Activated naive CD4-positive, alpha-beta T cell treated with anti-CD3 and anti-CD28 coated beads, Interleukin-2, amount 50 U/mL, for 24 hours (primary cell): ENCODE measurements at regions not wholly inside any gene's neighbourhood (a gene's known extent, or its start where the extent isn't known, plus 50 kb on each side); places are given as distances from the start of the nearest gene placed in this dataset.

Source experiments
- H3K27ac Mint-ChIP-seq: one replicate; pipeline ENCODE4 v1.8.0; 2021; ENCODE audit warnings: mild to moderate bottlenecking, mixed read lengths
- H3K27me3 Mint-ChIP-seq: one replicate; pipeline ENCODE4 v1.8.0; 2021; ENCODE audit warnings: mixed read lengths
- H3K36me3 Mint-ChIP-seq: one replicate; pipeline ENCODE4 v1.8.0; 2021; ENCODE audit warnings: mixed read lengths
- H3K4me1 Mint-ChIP-seq: one replicate; pipeline ENCODE4 v1.8.0; 2021; ENCODE audit warnings: mixed read lengths
- H3K4me3 Mint-ChIP-seq: one replicate; pipeline ENCODE4 v1.8.0; 2021; ENCODE audit warnings: mild to moderate bottlenecking, mixed read lengths
- H3K9me3 Mint-ChIP-seq: one replicate; pipeline ENCODE4 v1.8.0; 2021; ENCODE audit warnings: mixed read lengths

DNA sequence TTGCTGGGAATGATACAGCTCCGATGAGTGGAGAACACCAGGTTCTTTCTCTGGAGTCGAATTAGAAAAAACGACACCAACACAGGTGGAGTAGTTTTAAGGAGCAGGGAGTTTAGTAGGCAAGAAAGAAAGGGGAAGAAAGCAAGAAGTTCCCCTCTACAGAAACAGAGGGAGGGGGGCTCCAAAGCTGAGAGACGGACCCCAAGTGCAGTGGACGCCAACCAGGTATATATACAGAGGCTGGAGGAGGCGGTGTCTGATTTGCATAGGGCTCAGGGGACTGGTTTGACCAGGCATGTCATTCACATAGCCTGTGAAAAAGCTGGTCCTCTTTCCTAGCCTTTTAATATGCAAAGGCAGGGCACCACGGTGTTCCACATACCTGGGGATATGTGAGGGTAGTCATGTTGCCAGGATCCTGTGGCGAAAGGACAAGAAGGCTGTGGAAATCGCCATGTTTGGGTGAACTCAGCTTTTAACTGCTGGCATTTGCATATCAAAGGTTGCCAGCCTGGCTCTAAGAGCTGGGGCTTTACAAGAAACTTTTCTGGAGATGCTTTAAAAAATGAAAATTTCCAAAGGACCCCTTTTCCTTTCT lies 887.4 kb upstream of the EPHA6 start:
- Mint-ChIP-seq H3K36me3 (no peaks in the 10 kb centered on the region), H3K4me1 (no peaks in the 10 kb centered on the region), H3K9me3 (no peaks in the 10 kb centered on the region), H3K27ac (no peak overlapping the region), H3K4me3 (no peak overlapping the region), H3K27me3 (no peaks in the 10 kb centered on the region)

GRCh38 chr3:95934181-95934580 lies 880.2 kb upstream of the EPHA6 start:
- no peaks in the 10 kb centered on the region for H3K27me3 Mint-ChIP-seq
- H3K4me3 Mint-ChIP-seq: no peak overlapping the region
- H3K36me3 Mint-ChIP-seq: no peaks in the 10 kb centered on the region
- no peak overlapping the region for H3K27ac Mint-ChIP-seq
- no peaks in the 10 kb centered on the region for H3K4me1 Mint-ChIP-seq
- no peaks in the 10 kb centered on the region for H3K9me3 Mint-ChIP-seq

DNA sequence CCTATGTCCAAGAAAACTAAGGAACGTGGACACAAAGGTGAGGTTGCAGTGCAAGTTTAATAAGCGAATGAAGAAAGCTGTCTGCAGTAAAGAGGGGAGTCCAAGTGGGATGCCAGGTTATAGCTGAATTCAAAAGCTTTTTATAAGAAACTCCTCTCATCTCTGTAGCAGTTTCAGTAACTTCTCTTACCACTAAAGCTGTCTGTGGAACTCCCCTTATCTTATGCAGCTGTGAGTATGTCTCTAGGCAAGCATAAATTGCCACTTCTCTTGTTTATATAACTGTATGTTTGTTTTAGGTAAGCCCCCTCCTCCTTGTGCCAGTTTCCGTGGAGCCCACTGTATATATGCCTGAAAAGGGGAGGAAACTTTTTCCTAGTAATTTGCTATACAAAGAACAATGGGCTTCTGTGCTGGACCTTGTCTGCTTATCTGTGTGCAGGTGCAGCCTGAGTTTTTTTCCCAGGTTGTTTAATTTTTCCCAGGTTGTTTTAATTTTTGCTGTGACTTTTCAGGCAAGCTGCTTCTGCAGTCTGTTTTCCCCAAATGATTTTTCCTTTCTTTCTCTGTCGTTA lies 875.1 kb upstream of the EPHA6 start:
- H3K27me3 Mint-ChIP-seq: no peaks in the 10 kb centered on the region
- H3K36me3 Mint-ChIP-seq: no peaks in the 10 kb centered on the region
- no peak overlapping the region for H3K27ac Mint-ChIP-seq
- no peaks in the 10 kb centered on the region for H3K4me1 Mint-ChIP-seq
- H3K4me3 Mint-ChIP-seq: no peak overlapping the region
- no peaks in the 10 kb centered on the region for H3K9me3 Mint-ChIP-seq

DNA sequence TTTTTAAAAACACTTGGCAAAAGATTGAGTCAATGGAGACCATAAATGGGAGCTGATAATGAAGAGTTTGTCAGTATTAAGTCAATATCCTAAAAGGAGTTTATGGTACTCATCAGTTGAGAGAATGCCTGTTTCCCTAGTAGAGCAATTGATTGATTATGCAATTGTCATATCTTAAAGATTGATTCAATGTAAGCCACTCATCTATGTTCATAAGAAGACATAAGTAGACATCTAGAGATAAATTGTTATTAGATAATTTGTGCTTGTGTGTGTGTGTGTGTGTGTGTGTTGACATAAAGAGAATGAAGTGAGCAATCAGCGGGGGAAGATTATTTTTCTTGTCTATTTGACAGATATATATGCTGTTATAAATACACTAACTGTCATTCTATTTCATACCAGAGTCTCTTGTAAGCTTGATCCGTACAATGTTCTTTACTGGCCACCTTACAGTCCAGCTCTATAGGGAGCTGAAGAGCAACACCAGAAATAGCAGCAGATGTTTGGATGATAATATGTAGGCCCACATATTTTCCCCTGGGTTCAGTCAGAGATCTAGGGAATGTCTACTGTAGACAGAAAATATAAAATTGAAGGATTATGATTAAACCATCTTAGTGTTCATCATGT lies 848.6 kb upstream of the EPHA6 start:
- Mint-ChIP-seq H3K27ac (no peak overlapping the region), H3K36me3 (no peaks in the 10 kb centered on the region), H3K4me1 (no peaks in the 10 kb centered on the region), H3K27me3 (no peaks in the 10 kb centered on the region), H3K9me3 (peaks cover 7% of the 10 kb centered on the region), H3K4me3 (no peak overlapping the region)

- Mint-ChIP-seq H3K36me3 (no peaks in the 10 kb centered on the region), H3K27ac (no peak overlapping the region), H3K9me3 (no peaks in the 10 kb centered on the region), H3K4me1 (no peaks in the 10 kb centered on the region), H3K27me3 (no peaks in the 10 kb centered on the region), H3K4me3 (no peak overlapping the region)
These were observed 842.8 kb upstream of the EPHA6 start for GRCh38 chr3:95971573-95971972.

- Mint-ChIP-seq H3K9me3 (no peaks in the 10 kb centered on the region), H3K36me3 (no peaks in the 10 kb centered on the region), H3K27me3 (no peaks in the 10 kb centered on the region), H3K4me3 (no peak overlapping the region), H3K27ac (no peak overlapping the region), H3K4me1 (no peaks in the 10 kb centered on the region)
These were observed 820.1 kb upstream of the EPHA6 start for GRCh38 chr3:95994338-95994737.

DNA sequence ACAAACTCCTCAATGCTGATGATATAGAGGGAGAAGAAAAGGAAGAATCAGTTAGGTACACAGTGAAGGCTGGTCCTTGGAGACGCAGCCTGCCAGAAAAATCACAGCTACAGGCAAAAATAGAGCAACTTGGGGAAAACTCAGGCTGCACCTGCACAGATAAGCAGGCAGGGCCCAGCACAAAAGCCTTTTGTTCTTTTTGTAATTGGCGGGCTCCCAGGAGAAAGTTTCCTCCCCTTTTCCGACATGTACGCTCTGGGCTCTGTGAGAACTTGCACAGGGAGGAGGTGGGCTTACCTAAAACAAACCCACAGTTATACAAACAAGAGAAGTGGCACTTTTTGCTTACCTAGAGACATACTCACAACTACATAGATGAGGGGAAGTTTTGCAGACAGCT lies 813.4 kb upstream of the EPHA6 start:
- no peaks in the 10 kb centered on the region for H3K36me3 Mint-ChIP-seq

GRCh38 chr3:96007650-96008195 lies 806.7 kb upstream of the EPHA6 start:
- no peaks in the 10 kb centered on the region for H3K36me3 Mint-ChIP-seq
- H3K4me1 Mint-ChIP-seq: no peaks in the 10 kb centered on the region
- H3K9me3 Mint-ChIP-seq: peaks cover 10% of the 10 kb centered on the region
- no peaks in the 10 kb centered on the region for H3K27me3 Mint-ChIP-seq
- no peak overlapping the region for H3K27ac Mint-ChIP-seq
- H3K4me3 Mint-ChIP-seq: no peak overlapping the region

More for the DNA sequence above, 813.4 kb upstream of the EPHA6 start:
- Mint-ChIP-seq H3K4me1 (no peaks in the 10 kb centered on the region), H3K27ac (no peak overlapping the region), H3K27me3 (no peaks in the 10 kb centered on the region), H3K4me3 (no peak overlapping the region), H3K9me3 (peaks cover 1% of the 10 kb centered on the region)

- Mint-ChIP-seq H3K9me3 (peaks cover 4% of the 10 kb centered on the region), H3K4me1 (no peaks in the 10 kb centered on the region), H3K27me3 (no peaks in the 10 kb centered on the region)
These were observed 801.5 kb upstream of the EPHA6 start for GRCh38 chr3:96012939-96013338.

DNA sequence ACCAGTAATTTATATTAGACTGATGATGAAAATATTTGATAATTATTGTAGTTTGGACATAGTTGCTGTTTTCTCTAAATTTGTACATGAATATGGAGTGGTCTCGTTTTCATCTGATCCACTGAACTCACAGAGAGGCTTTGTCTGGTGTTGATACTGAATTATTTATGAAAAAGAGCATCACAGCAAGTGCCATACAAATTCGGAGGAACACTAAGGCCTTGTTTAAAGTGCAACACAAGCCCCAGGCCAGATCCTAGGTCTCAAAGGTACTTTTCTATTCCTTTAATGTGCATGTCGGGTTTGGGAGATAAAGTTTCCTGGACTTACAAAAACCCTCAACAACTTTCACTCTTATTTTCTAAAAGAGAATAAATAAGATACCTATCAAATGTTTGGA lies 796.8 kb upstream of the EPHA6 start:
- Mint-ChIP-seq H3K4me1 (no peaks in the 10 kb centered on the region), H3K27ac (no peak overlapping the region), H3K27me3 (no peaks in the 10 kb centered on the region), H3K36me3 (no peaks in the 10 kb centered on the region), H3K4me3 (no peak overlapping the region), H3K9me3 (no peaks in the 10 kb centered on the region)

More at GRCh38 chr3:96012939-96013338, 801.5 kb upstream of the EPHA6 start:
- H3K4me3 Mint-ChIP-seq: no peak overlapping the region
- no peaks in the 10 kb centered on the region for H3K36me3 Mint-ChIP-seq
- H3K27ac Mint-ChIP-seq: no peak overlapping the region

- H3K4me1 Mint-ChIP-seq: no peaks in the 10 kb centered on the region
- H3K27me3 Mint-ChIP-seq: no peaks in the 10 kb centered on the region
- no peaks in the 10 kb centered on the region for H3K9me3 Mint-ChIP-seq
- no peak overlapping the region for H3K4me3 Mint-ChIP-seq
- H3K36me3 Mint-ChIP-seq: no peaks in the 10 kb centered on the region
- H3K27ac Mint-ChIP-seq: no peak overlapping the region
These were observed 791.7 kb upstream of the EPHA6 start for GRCh38 chr3:96022676-96023075.

DNA sequence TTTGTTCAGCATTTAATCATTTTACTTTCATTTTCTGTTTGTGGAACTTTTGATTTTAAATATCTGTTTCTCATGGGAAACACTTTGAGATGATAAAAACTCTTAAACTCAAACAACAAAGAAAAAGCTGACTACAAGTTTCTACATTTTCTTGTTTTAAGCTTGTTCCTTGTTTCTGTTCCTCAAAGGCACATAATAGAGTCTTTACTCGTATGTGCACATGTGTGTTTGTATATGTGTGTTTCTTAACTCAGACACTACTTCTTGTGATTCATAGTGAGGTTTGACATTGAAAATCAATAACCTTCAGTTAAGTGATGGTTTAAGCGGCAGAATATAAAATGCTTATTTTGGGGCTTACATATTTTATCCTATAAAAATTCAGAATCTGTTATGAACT lies 786.7 kb upstream of the EPHA6 start:
- Mint-ChIP-seq H3K4me1 (no peaks in the 10 kb centered on the region), H3K36me3 (no peaks in the 10 kb centered on the region), H3K27me3 (no peaks in the 10 kb centered on the region), H3K4me3 (no peak overlapping the region), H3K27ac (no peak overlapping the region), H3K9me3 (no peaks in the 10 kb centered on the region)

GRCh38 chr3:96039632-96040031 lies 774.8 kb upstream of the EPHA6 start:
- no peaks in the 10 kb centered on the region for H3K36me3 Mint-ChIP-seq
- no peaks in the 10 kb centered on the region for H3K27me3 Mint-ChIP-seq
- peaks cover 3% of the 10 kb centered on the region for H3K9me3 Mint-ChIP-seq
- H3K4me3 Mint-ChIP-seq: no peak overlapping the region
- H3K4me1 Mint-ChIP-seq: no peaks in the 10 kb centered on the region
- no peak overlapping the region for H3K27ac Mint-ChIP-seq

GRCh38 chr3:96059301-96059700 lies 755.1 kb upstream of the EPHA6 start:
- Mint-ChIP-seq H3K36me3 (no peaks in the 10 kb centered on the region), H3K4me3 (no peak overlapping the region), H3K27me3 (no peaks in the 10 kb centered on the region)

DNA sequence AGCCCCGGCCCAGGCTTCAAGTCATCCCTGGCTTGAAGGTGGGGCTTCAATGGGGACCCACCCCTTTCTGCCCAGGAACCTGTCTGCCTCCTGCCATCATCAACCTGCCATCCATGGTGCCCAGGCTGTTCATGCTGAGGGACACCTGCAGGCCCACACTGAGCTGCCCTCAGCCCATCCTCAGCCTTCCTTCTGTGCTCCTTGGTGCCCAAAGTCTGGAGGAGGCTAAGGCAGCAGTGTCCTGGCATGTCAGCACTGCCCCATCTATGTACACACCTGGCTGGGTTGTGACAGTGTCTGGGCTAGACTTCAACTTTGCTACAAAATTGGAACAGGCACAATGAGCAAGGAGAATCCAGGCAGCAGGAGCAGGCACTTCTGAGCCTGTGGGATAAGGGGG lies 745.3 kb upstream of the EPHA6 start:
- Mint-ChIP-seq H3K4me1 (no peaks in the 10 kb centered on the region), H3K36me3 (no peaks in the 10 kb centered on the region), H3K9me3 (no peaks in the 10 kb centered on the region)

More at GRCh38 chr3:96059301-96059700, 755.1 kb upstream of the EPHA6 start:
- Mint-ChIP-seq H3K27ac (no peak overlapping the region), H3K4me1 (no peaks in the 10 kb centered on the region), H3K9me3 (no peaks in the 10 kb centered on the region)

GRCh38 chr3:96070678-96071077 lies 743.7 kb upstream of the EPHA6 start:
- H3K36me3 Mint-ChIP-seq: no peaks in the 10 kb centered on the region
- H3K4me3 Mint-ChIP-seq: no peak overlapping the region
- H3K9me3 Mint-ChIP-seq: no peaks in the 10 kb centered on the region
- H3K27ac Mint-ChIP-seq: no peak overlapping the region
- no peaks in the 10 kb centered on the region for H3K4me1 Mint-ChIP-seq
- H3K27me3 Mint-ChIP-seq: no peaks in the 10 kb centered on the region

More for the DNA sequence above, 745.3 kb upstream of the EPHA6 start:
- Mint-ChIP-seq H3K4me3 (no peak overlapping the region), H3K27ac (no peak overlapping the region), H3K27me3 (no peaks in the 10 kb centered on the region)
